Calu3 (cell line): ENCODE measurements at regions not wholly inside any gene's neighbourhood (a gene's known extent, or its start where the extent isn't known, plus 50 kb on each side); places are given as distances from the start of the nearest gene placed in this dataset.

Experiments
- BruUV-seq: library from RNA; stranded (reverse); fragments of 400-500 nt; replicated peaks from 2 replicates; lab custom pipeline; 2021; lab: Mats Ljungman, UMichigan
- CTCF ChIA-PET: fragments of 300-600 bp; sonication (Branson Sonifier 250); formaldehyde crosslinking; loops from one replicate; lab custom pipeline; 2022; ENCODE audit warnings: antibody characterized with exemption; lab: Charles Lee
- DNase-seq: peaks from one replicate; pipeline ENCODE4 v3.0.0; 2022
- H3K27ac Mint-ChIP-seq: one replicate; pipeline ENCODE4 v1.8.0; 2022; ENCODE audit warnings: mixed read lengths; ENCODE audit not compliant: unreplicated experiment
- H3K27me3 Mint-ChIP-seq: one replicate; pipeline ENCODE4 v1.8.0; 2022; ENCODE audit warnings: mixed read lengths; ENCODE audit not compliant: unreplicated experiment
- H3K36me3 Mint-ChIP-seq: one replicate; pipeline ENCODE4 v1.8.0; 2022; ENCODE audit warnings: mild to moderate bottlenecking, moderate library complexity, mixed read lengths; ENCODE audit not compliant: insufficient read depth, unreplicated experiment
- H3K4me1 Mint-ChIP-seq: one replicate; pipeline ENCODE4 v1.8.0; 2022; ENCODE audit warnings: mild to moderate bottlenecking, low read depth, mixed read lengths; ENCODE audit not compliant: unreplicated experiment
- H3K4me3 Mint-ChIP-seq: one replicate; pipeline ENCODE4 v1.8.0; 2022; ENCODE audit warnings: mild to moderate bottlenecking, low read depth, moderate library complexity, mixed read lengths; ENCODE audit not compliant: unreplicated experiment
- H3K9me3 Mint-ChIP-seq: one replicate; pipeline ENCODE4 v1.8.0; 2022; ENCODE audit warnings: low read depth, mixed read lengths; ENCODE audit not compliant: unreplicated experiment
- intact Hi-C: fragments of 100-400 bp; cut with micrococcal nuclease; formaldehyde crosslinking; loops from one replicate; pipeline ENCODE4 v1.10.0; 2022; ENCODE audit not compliant: unreplicated experiment
- TF ChIP-seq, protein P1 (sequence below): fragments of 200-600 bp; IDR thresholded peaks from one replicate; pipeline ENCODE4 v1.8.0; 2022; ENCODE audit warnings: antibody characterized with exemption; ENCODE audit not compliant: unreplicated experiment

DNA sequence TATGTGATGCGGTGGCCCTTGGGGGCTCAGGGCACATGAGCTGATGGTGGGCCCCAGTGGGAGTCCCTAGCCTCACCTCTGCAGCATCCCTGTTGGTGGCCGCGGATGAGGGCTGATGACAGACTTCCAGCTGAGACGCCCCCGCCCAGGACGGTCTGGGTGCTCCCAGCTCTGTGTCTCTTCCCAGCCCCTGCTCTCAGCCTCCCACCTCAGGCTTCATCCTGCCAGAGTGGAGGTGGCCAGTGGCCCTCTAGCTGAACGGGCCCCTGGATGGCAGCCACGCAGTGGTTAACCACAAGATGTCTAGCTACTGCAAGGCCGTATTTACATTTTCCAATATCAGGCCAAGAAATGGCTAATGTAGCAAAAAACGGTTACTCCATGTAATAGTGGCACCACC is 205.3 kb upstream of the LINGO1 start:
- peaks cover 4% of the 10 kb centered on the region for H3K36me3 Mint-ChIP-seq
- no peak for DNase-seq
- no peak overlapping the region for H3K27ac Mint-ChIP-seq
- peaks cover 98% of the 10 kb centered on the region for H3K27me3 Mint-ChIP-seq
- no peaks in the 10 kb centered on the region for H3K9me3 Mint-ChIP-seq
- CTCF ChIA-PET: no interaction called here
- no TSS peak for BruUV-seq
- intact Hi-C loops: no loop called here
- TF ChIP-seq, protein P1, sequence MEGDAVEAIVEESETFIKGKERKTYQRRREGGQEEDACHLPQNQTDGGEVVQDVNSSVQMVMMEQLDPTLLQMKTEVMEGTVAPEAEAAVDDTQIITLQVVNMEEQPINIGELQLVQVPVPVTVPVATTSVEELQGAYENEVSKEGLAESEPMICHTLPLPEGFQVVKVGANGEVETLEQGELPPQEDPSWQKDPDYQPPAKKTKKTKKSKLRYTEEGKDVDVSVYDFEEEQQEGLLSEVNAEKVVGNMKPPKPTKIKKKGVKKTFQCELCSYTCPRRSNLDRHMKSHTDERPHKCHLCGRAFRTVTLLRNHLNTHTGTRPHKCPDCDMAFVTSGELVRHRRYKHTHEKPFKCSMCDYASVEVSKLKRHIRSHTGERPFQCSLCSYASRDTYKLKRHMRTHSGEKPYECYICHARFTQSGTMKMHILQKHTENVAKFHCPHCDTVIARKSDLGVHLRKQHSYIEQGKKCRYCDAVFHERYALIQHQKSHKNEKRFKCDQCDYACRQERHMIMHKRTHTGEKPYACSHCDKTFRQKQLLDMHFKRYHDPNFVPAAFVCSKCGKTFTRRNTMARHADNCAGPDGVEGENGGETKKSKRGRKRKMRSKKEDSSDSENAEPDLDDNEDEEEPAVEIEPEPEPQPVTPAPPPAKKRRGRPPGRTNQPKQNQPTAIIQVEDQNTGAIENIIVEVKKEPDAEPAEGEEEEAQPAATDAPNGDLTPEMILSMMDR: no peak
- no peak overlapping the region for H3K4me3 Mint-ChIP-seq
- H3K4me1 Mint-ChIP-seq: no peaks in the 10 kb centered on the region

DNA sequence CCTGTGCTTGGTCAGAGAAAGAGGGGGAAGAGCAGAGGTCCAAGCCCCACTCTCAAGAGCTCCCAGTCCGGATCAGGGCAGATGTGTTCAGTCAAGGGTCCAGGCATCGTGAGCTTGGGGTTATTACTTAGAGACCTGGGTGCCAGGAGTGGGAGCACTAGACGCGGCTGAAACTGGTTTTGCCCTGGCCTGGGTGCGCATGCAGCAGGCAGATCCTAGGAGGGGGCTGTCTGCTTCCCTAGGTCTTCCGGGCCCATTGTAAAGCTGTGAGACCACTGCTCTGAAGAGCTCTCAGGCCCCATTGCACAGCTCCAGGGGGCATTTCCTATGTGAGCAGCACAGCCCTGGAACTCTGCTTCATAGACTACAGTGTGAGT is 204.9 kb upstream of the LINGO1 start:
- Mint-ChIP-seq H3K9me3 (no peaks in the 10 kb centered on the region), H3K27me3 (peaks cover 99% of the 10 kb centered on the region), H3K36me3 (peaks cover 4% of the 10 kb centered on the region), H3K27ac (no peak overlapping the region), H3K4me3 (no peak overlapping the region), H3K4me1 (no peaks in the 10 kb centered on the region)
- no TSS peak for BruUV-seq
- DNase-seq: no peak
- CTCF ChIA-PET: no interaction called here
- TF ChIP-seq, protein P1: no peak
- intact Hi-C loops: no loop called here

DNA sequence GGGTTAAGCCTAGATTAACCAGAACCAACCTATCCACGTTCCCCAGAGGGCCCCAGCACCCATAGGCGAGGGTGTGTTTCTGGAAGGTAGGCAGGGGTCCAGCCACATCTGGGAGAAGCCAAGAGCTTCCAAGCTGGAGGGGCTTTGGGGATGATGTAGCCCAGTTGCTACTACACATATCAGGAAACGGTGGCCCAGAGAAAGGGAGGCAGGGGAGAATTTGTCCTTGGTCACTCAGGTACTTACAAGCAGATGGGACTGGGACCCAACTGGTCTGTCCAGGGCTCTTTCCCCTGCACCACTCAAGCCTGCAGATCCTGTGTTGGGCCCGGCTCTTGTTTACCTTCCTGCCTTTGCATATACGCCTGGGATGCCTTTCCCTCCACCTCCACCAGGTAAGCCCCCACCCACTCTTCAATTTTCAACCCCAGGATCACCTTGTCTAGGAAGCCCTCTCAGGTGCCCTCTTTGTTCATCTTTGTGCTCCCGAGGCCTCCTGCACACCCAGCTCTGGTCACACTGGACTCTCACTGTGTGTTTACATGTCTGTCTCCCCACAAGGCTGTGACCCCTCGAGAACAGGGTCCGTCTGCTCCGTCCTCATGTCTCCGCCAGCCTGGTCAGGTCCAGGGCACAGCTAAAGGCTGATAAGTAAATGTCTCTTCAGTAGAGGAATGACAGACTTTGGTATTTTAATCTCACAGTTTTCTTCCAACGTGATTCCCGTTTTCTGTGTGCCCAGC is 204.4 kb upstream of the LINGO1 start:
- no peak overlapping the region for H3K4me3 Mint-ChIP-seq
- DNase-seq: no peak
- intact Hi-C loops: no loop called here
- H3K4me1 Mint-ChIP-seq: no peaks in the 10 kb centered on the region
- no peak overlapping the region for H3K27ac Mint-ChIP-seq
- BruUV-seq: no TSS peak
- peaks cover 4% of the 10 kb centered on the region for H3K36me3 Mint-ChIP-seq
- H3K9me3 Mint-ChIP-seq: no peaks in the 10 kb centered on the region
- peaks cover 99% of the 10 kb centered on the region for H3K27me3 Mint-ChIP-seq
- TF ChIP-seq, protein P1: no peak
- CTCF ChIA-PET: interaction anchor here (0.7 kb wide), 1 partner anchor 16 kb away, joined by 3 read pairs; no protein-coding TSS in a partner anchor

DNA sequence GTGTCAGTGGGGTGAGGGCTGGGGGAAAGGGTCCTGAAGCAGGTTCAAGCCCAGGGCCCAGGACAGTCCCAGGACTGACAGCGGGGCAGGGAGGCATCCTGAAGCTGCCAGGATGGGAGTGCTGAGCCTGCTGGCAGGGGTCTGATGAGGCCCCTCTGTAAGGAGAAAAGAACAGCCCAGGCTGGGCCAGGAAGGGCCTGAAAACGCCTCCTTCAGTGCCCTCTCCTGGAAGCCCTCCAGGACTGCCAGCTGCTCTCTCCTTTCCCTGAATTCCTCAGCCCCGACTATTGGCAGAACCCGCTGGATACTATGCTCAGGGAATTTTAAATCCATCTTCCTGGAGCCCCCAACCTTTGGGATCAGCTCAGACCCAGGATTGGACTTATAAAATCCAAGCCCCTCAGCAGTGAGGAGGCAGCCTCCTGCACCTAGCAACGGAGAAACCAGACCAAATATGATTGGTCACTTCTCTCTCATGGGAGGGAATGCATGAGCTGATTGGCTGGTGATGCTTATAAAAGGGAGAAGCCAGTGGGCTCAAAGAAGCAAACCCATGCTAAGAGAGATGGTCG is 203.5 kb upstream of the LINGO1 start:
- TF ChIP-seq, protein P1: no peak
- H3K27ac Mint-ChIP-seq: no peak overlapping the region
- no TSS peak for BruUV-seq

More for the DNA sequence above, 203.5 kb upstream of the LINGO1 start:
- no peak for DNase-seq
- Mint-ChIP-seq H3K9me3 (no peaks in the 10 kb centered on the region), H3K4me1 (no peaks in the 10 kb centered on the region), H3K36me3 (peaks cover 4% of the 10 kb centered on the region), H3K27me3 (peaks cover 98% of the 10 kb centered on the region), H3K4me3 (no peak overlapping the region)
- intact Hi-C loops: no loop called here
- CTCF ChIA-PET: interaction anchor here (0.7 kb wide), 1 partner anchor 15 kb away, joined by 3 read pairs; no protein-coding TSS in a partner anchor
